Cardiac muscle cell (in vitro differentiated cells and primary cell): ENCODE measurements at regions not wholly inside any gene's neighbourhood (a gene's known extent, or its start where the extent isn't known, plus 50 kb on each side); places are given as distances from the start of the nearest gene placed in this dataset.
"Not testable (repeated sequence)": the region's sequence is repeated elsewhere in the genome, so short reads cannot be mapped to it uniquely, and the experiment has no call there.

Experiments used
- DNase-seq, 2 donors: peaks; one replicate each; pipeline versions ENCODE4 v3.0.0 to v3.0.0-alpha.2; 2010 to 2017; ENCODE audit warnings: low read depth in 1 of 2, low spot score in 1 of 2
- H3K27ac ChIP-seq: fragments of 200-600 bp; sonication (generic); 2 replicates; pipeline ENCODE4 v1.5.1; 2016
- H3K27me3 ChIP-seq: fragments of 200-600 bp; sonication (generic); 2 replicates; pipeline ENCODE4 v1.6.0; 2016; ENCODE audit warnings: control low read depth
- H3K36me3 ChIP-seq: fragments of 200-600 bp; sonication (generic); 2 replicates; pipeline ENCODE4 v1.5.1; 2016; ENCODE audit warnings: control low read depth
- H3K4me1 ChIP-seq: fragments of 200-600 bp; sonication (generic); 2 replicates; pipeline ENCODE4 v1.8.1; 2017; ENCODE audit warnings: low read depth, mild to moderate bottlenecking, mixed run types
- H3K4me3 ChIP-seq: fragments of 200-600 bp; sonication (generic); 2 replicates; pipeline ENCODE4 v1.5.1; 2016; ENCODE audit warnings: mild to moderate bottlenecking
- H3K9me3 ChIP-seq: fragments of 200-600 bp; sonication (generic); 2 replicates; pipeline ENCODE4 v1.5.1; 2017; ENCODE audit warnings: low read depth, mild to moderate bottlenecking, control low read depth
- TF ChIP-seq, protein P1 (sequence below): IDR thresholded peaks from 2 replicates; pipeline ENCODE4 v1.5.1; 2012; ENCODE audit warnings: low read depth, mild to moderate bottlenecking, low read length

DNA sequence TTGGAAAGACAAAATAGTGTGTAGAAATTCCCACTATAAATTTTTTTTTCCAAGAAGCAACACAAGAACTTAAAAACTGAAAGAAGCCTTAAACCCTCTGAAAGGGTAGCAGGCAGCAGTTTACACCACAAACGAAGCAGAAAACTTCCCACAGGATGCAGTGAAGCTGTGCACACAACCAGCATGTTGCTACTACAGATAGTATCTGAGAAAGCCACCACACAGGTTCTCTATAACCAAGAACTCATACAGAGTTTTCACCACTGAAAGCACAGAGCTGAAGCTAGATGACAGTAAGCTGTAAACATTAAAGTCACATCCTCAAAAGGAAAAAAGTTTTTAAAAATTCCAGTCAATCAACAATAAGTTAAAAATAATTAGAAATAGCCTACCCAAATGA is 333.6 kb upstream of the MON1B start:
- TF ChIP-seq, protein P1, sequence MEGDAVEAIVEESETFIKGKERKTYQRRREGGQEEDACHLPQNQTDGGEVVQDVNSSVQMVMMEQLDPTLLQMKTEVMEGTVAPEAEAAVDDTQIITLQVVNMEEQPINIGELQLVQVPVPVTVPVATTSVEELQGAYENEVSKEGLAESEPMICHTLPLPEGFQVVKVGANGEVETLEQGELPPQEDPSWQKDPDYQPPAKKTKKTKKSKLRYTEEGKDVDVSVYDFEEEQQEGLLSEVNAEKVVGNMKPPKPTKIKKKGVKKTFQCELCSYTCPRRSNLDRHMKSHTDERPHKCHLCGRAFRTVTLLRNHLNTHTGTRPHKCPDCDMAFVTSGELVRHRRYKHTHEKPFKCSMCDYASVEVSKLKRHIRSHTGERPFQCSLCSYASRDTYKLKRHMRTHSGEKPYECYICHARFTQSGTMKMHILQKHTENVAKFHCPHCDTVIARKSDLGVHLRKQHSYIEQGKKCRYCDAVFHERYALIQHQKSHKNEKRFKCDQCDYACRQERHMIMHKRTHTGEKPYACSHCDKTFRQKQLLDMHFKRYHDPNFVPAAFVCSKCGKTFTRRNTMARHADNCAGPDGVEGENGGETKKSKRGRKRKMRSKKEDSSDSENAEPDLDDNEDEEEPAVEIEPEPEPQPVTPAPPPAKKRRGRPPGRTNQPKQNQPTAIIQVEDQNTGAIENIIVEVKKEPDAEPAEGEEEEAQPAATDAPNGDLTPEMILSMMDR, result no peak
- no peak for DNase-seq
- Histone ChIP-seq H3K4me3 (no peak overlapping the region), H3K36me3 (no peaks in the 10 kb centered on the region), H3K27me3 (no peaks in the 10 kb centered on the region), H3K4me1 (no peaks in the 10 kb centered on the region), H3K27ac (no peak overlapping the region), H3K9me3 (no peaks in the 10 kb centered on the region)

DNA sequence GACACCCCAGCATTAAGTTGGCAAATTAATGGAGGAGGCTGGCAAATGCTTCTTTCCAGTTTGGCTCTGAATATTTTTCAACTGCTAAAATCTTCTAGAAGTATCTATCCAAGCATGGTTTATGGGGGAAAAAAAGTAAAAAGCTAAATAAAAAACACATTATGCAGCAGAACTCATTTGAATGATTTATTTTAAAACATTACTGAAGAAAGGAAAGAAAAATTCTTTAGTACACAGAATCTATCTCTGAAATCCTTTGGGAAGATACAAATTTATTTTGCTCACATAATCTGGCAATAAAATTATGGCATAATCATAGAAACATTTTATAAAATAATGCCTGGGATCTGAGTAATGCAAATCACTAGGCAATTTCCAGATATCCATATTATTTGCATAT is 328.1 kb upstream of the MON1B start:
- H3K9me3 ChIP-seq, result no peaks in the 10 kb centered on the region
- no peak overlapping the region for H3K4me3 ChIP-seq
- TF ChIP-seq, protein P1, result no peak
- no peaks in the 10 kb centered on the region for H3K36me3 ChIP-seq
- H3K27ac ChIP-seq, result no peak overlapping the region
- DNase-seq, result no peak
- H3K4me1 ChIP-seq, result no peaks in the 10 kb centered on the region
- H3K27me3 ChIP-seq, result no peaks in the 10 kb centered on the region

DNA sequence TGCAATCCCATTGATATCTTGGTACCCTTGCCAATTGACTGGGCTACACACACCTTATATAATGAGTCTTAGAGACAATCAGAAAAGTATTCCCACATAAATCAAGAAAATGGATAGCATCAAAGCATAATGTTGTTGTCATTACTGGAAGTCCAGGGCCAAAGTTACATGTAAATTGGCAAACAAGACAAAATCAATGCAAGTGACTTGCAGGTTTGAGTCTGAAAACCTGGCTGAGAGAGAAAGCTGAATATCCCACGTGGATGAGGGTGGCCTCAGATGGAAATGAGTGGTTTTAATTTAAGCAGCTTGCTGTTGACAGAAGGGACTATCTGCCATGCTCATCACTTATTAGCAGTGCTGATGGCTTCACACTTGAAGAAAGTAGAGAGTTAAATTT is 324.0 kb upstream of the MON1B start:
- DNase-seq, result no peak
- TF ChIP-seq, protein P1, result no peak
- Histone ChIP-seq H3K36me3 (no peaks in the 10 kb centered on the region), H3K27me3 (no peaks in the 10 kb centered on the region), H3K4me1 (no peaks in the 10 kb centered on the region), H3K9me3 (no peaks in the 10 kb centered on the region), H3K27ac (no peak overlapping the region), H3K4me3 (no peak overlapping the region)

DNA sequence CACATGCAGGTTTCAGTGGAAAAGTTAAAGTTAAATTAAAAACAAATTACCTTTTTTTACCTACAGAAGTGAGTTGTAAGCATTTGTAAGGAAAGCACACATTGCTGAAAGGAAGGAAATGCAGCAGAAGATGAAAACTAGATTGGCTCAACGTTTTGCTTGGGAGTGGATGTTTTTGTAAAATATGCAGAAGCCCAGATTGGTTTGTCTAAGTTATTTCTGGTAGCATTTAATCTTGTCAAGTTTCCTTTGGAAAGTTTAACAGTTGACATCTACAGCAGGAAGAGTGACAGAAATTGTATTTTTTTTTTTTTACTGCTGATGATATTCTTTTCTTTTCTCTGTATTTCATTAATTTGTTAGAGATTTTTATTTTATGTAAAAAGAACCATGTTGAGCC is 315.1 kb upstream of the MON1B start:
- Histone ChIP-seq H3K9me3 (no peaks in the 10 kb centered on the region), H3K27me3 (no peaks in the 10 kb centered on the region), H3K36me3 (no peaks in the 10 kb centered on the region), H3K27ac (no peak overlapping the region), H3K4me1 (no peaks in the 10 kb centered on the region), H3K4me3 (no peak overlapping the region)
- no peak for DNase-seq
- TF ChIP-seq, protein P1, result no peak

DNA sequence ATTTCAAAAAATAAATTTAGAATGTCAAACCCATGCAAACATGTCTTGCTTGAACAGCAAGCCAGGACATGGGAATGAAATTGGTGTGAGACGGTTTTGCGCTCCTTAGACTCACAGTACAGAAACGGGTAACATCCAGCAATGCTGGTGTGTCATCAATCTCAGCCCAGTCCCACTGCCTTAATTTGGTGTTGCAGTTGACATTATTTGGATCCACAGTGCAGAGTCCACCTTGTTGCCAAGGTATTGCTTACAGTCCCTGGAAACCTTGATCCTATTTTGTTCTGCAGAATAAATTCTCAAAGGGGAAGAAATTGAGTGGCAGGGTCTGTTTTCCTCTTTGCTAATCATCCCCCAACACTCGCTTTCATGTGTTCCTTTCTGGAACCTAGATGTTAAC is 311.6 kb upstream of the MON1B start:
- no peaks in the 10 kb centered on the region for H3K9me3 ChIP-seq
- no peaks in the 10 kb centered on the region for H3K4me1 ChIP-seq
- DNase-seq, result no peak
- H3K36me3 ChIP-seq, result no peaks in the 10 kb centered on the region
- TF ChIP-seq, protein P1, result no peak
- no peak overlapping the region for H3K27ac ChIP-seq
- no peak overlapping the region for H3K4me3 ChIP-seq
- no peaks in the 10 kb centered on the region for H3K27me3 ChIP-seq

DNA sequence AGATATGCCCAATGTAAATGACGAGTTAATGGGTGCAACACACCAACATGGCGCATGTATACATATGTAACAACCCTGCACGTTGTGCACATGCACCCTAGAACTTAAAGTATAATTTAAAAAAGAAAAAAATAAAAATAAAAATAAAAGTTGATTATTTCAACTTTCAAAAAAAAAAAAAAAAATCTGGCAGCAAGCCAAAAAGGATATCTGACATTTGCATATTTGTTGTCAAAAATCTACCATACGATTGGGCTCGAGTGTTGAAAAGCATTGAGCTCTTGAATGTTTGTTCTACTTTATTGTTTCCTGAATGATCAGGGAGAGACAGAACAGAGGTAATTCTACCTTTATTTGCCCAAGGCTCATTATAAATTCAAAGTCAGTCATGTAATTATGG is 310.5 kb upstream of the MON1B start:
- H3K4me1 ChIP-seq, H3K4me3 ChIP-seq, H3K9me3 ChIP-seq, H3K27me3 ChIP-seq, H3K36me3 ChIP-seq, DNase-seq, H3K27ac ChIP-seq: not testable (repeated sequence)
